ENCODE measurements at regions not wholly inside any gene's neighbourhood (a gene's known extent, or its start where the extent isn't known, plus 50 kb on each side); places are given as distances from the start of the nearest gene placed in this dataset.

DNA sequence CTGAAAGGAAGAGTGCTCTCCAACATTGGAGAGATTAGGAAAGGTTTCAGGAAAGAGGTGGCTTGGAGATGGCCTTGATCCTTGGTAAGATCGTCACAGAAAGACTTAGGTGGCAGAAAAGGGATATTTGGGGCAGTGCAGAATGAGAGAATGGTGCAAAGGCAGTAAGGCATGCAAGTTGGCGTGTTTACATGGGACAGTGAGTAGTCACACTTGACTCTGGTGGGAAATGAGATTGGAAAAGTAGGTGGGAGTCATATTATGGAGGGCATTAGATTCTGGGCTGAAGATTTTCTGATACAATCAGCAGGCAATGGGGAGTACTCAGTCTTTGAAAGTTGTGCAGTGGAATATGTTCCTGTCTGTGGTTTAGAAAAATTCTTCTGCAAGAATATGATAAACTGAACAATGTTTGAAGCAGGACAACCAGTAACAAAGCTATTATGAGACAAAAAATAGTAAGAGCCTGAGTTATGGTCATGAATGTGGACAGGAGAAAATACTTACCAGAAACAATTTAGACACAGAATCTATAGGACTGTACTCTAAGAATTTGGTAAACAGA, 76.2 kb upstream of the ANKRD55 start:
- Histone ChIP-seq H3K4me1 (peaks cover 7% of the 10 kb centered on the region), H3K4me3 (no peak overlapping the region), H3K27ac (no peak overlapping the region), H3K36me3 (no peaks in the 10 kb centered on the region), H3K27me3 (no peaks in the 10 kb centered on the region), H3K9me3 (peaks cover 6% of the 10 kb centered on the region)
- intact Hi-C loops (cut with DNase I) = no loop called here
- ATAC-seq (no peak), DNase-seq (no peak)
- TF ChIP-seq, protein P1, sequence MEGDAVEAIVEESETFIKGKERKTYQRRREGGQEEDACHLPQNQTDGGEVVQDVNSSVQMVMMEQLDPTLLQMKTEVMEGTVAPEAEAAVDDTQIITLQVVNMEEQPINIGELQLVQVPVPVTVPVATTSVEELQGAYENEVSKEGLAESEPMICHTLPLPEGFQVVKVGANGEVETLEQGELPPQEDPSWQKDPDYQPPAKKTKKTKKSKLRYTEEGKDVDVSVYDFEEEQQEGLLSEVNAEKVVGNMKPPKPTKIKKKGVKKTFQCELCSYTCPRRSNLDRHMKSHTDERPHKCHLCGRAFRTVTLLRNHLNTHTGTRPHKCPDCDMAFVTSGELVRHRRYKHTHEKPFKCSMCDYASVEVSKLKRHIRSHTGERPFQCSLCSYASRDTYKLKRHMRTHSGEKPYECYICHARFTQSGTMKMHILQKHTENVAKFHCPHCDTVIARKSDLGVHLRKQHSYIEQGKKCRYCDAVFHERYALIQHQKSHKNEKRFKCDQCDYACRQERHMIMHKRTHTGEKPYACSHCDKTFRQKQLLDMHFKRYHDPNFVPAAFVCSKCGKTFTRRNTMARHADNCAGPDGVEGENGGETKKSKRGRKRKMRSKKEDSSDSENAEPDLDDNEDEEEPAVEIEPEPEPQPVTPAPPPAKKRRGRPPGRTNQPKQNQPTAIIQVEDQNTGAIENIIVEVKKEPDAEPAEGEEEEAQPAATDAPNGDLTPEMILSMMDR (IDR thresholded peaks at IDR 0.05) = no peak

DNA sequence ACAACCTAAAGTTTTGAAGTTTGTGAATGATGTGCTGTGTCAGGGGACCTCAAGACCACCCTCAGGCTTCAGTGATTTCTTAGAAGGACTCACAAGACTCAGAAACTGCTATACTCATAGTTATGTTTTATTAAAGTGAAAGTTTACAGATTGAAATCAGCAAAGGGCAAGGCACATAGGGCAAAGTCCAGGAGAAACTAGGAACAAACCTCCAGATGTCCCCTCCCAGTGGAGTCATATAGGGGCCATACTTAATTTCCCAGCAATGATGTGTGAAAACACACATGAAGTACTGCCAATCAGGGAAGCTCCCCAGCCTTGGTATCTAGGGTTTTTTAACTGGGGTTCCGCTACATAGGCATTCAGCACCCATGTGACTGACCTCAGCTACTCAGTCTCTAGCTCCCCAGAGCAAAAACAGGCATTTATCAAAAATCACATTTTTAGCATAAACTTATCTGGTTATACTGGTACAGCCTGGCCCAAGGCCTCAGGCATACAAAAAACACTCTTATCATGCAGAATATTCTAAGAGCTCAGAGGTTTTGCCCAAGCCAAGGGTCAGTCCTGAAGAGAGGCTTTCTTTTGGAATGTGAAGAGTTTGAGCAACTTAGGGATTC, 74.7 kb upstream of the ANKRD55 start:
- peaks cover 7% of the 10 kb centered on the region for H3K4me1 ChIP-seq
- intact Hi-C loops (cut with DNase I) = no loop called here
- DNase-seq (no peak), ATAC-seq (no peak)
- peaks cover 6% of the 10 kb centered on the region for H3K9me3 ChIP-seq
- H3K36me3 ChIP-seq = no peaks in the 10 kb centered on the region
- no peak overlapping the region for H3K4me3 ChIP-seq
- TF ChIP-seq, protein P1 (IDR thresholded peaks at IDR 0.05) = no peak
- no peak overlapping the region for H3K27ac ChIP-seq
- no peaks in the 10 kb centered on the region for H3K27me3 ChIP-seq

DNA sequence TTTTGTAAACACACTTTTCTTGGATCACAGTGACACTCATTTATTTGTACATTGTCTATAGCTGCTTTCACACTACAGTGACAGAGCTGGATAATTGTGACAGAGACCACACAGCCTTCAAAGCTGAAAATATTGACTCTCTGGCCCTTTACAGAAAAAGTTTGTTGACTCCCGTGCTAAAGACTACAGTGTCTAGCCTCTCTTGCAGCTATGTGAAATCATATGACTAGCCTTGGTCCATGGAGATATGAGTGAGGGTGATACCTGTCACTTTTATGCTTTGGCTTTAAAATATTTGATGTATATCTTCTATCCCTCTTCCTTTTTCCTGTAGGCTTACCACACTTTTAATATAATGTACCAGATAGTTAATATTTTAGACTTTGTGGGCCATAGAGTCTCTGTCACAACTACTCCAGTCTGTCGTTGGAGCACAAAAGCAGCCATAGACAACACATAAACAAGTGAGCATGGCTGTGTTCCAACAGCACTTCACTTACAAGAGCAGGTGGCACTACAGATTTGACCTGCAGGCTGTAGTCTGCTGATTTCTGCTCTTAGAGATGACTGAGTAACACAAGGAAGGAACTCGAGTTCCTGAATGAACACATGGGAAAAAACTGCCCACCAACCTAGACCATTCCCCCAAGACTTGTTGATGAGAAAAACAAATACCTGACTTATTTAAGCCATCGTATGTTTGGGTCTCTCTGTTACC, 73.5 kb upstream of the ANKRD55 start:
- Histone ChIP-seq H3K27me3 (no peaks in the 10 kb centered on the region), H3K4me1 (peaks cover 7% of the 10 kb centered on the region), H3K27ac (no peak overlapping the region), H3K36me3 (no peaks in the 10 kb centered on the region), H3K4me3 (no peak overlapping the region), H3K9me3 (peaks cover 6% of the 10 kb centered on the region)
- ATAC-seq (no peak), DNase-seq (no peak)
- intact Hi-C loops (cut with DNase I) = no loop called here
- TF ChIP-seq, protein P1 (IDR thresholded peaks at IDR 0.05) = no peak

DNA sequence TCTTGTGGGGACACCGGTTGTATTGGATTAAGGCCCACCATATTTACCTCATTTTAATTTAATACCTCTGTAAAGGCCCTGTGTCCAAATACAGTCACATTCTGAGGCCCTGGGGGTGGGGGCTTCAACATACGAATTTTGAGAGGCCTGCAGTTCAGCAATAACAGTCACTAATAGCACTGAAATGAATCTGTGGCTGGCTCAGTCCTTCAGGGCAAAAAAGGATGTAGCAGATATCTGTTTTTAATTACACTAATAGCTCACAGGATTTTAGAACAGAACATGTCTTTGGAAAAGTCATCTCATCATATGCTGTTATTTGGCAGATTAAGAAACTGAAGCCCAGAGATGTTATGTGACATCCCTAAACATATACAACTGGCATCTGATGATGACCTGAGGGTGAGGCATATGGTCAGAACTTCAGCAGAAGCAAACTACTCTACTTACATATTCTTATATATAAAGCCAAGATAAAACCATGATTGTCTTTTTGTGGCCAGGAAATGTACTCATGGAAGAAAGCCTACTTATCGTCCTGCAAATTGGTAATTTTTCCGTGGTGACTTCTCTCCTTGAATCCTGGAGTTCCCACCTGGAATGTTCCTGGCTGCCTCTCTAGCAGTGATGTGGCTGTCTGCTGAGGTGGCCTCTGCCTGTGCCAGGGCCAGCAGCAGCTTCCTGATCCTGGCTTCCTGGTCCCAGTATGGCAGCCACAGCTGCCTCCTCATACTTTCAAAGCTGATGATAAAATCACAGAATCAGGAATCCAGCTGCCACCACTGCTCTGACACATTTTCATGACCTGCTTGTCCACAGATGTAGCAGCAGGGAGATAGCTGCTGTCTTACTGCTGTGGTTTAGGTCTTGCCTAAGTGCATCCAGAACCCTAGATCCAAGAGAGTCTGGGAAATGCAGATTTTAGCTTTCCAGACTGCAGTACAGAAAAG, 72.1 kb upstream of the ANKRD55 start:
- no peak for DNase-seq
- intact Hi-C loops (cut with DNase I) = no loop called here
- TF ChIP-seq, protein P1 (IDR thresholded peaks at IDR 0.05) = no peak
- Histone ChIP-seq H3K4me3 (no peak overlapping the region), H3K4me1 (peaks cover 4% of the 10 kb centered on the region), H3K36me3 (no peaks in the 10 kb centered on the region), H3K9me3 (peaks cover 6% of the 10 kb centered on the region), H3K27ac (no peak overlapping the region), H3K27me3 (no peaks in the 10 kb centered on the region)
- ATAC-seq = no peak

DNA sequence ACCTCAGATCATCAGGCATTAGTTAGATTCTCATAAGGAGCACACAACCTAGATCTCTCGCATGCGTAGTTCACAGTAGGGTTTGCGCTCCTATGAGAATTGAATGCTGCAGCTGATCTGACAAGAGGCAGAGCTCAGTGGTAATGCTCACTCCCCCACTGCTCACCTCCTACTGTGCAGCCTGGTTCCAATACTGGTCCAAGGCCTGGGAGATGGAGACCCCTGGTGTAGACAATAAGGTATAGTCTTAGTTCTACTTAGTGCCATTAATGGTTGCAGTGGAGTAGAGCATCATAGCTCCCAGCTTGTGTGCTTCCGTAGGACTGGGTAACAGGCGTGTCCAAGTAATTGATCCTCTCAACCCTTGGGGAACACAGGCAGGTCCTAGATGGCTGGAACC, 70.4 kb upstream of the ANKRD55 start:
- H3K27me3 ChIP-seq = no peaks in the 10 kb centered on the region
- DNase-seq (no peak), ATAC-seq (no peak)
- TF ChIP-seq, protein P1 (IDR thresholded peaks at IDR 0.05) = no peak
- H3K4me1 ChIP-seq = no peaks in the 10 kb centered on the region
- intact Hi-C loops (cut with DNase I) = no loop called here
- H3K36me3 ChIP-seq = no peaks in the 10 kb centered on the region
- peaks cover 6% of the 10 kb centered on the region for H3K9me3 ChIP-seq
- no peak overlapping the region for H3K27ac ChIP-seq
- no peak overlapping the region for H3K4me3 ChIP-seq

All from upper lobe of right lung (tissue), 1 donor.